ENCODE measurements at regions not wholly inside any gene's neighbourhood (a gene's known extent, or its start where the extent isn't known, plus 50 kb on each side); places are given as distances from the start of the nearest gene placed in this dataset.
"Not testable (repeated sequence)": the region's sequence is repeated elsewhere in the genome, so short reads cannot be mapped to it uniquely, and the experiment has no call there.

DNA sequence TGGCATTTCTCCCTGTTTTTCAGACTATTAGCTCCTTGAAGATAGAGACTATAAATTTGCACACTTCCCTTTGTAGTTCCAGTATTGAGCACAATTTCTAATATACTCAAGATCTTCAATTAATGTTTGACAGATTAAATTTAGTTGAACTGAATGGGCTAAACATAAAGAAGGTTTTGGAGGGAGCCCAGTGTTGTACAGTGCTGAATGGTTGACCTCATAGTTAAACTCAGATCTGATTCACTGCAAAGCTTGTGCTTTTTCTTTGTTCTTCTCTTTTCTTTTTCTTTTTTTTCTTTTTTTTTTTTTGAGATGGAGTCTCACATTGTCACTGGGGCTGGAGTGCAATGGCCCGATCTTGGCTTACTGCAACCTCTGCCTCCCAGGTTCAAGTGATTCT lies 411.7 kb upstream of the ZNF462 start:
- no peak for DNase-seq

DNA sequence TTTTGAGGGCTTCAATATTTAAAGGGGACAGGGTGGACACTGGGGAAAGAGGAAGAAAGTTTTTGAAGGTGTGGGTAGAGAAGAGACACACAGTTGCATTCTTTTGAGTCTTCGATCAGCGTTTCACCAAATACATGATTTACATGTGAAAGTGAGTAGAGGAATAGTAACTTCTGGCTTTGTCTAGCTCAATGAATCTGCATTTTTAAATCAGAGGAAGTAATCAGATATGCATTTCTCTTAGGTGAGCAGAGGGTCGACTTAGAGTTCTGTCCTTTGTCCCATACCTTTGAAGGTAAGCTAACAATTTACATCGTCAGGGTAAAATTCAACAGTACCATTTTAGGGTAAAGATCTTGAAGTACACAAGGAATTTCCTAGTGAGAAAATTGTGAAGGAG lies 406.4 kb upstream of the ZNF462 start:
- DNase-seq, result no peak

DNA sequence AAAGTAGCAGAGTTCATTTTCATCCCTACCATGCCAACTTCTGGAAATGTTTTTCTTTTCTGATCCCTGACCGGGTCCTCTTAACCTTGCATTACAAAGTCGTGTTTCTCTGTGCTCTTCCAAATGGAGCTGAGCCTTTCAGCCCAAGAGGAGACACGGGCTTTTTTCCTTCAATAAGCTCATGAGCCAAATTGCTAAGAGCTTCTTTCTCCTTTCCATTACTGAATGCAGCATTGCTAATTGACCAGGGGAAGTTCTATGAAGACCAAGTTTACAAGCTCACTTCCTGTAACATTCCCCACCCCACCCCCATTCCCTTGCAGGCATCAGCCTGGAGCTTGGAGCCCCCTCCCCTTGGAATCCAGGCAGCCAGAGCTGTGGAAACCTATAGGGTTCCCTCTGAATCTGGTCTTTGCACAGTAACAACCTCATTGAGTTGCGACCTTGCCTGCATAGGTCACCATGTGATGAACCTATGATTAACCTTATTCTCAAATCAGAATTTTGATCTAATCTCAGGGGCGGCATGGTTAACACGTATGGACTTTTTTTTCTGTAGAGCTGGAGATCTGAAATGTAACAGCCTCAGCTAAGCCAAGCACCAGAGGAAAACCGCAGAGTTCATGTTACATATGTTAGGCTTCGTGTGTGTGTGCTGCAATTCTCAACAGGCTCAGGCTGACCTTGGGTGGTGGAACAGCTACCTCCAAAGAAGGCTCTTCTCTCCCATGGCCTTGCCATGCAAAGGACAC lies 395.7 kb upstream of the ZNF462 start:
- no peak for DNase-seq

DNA sequence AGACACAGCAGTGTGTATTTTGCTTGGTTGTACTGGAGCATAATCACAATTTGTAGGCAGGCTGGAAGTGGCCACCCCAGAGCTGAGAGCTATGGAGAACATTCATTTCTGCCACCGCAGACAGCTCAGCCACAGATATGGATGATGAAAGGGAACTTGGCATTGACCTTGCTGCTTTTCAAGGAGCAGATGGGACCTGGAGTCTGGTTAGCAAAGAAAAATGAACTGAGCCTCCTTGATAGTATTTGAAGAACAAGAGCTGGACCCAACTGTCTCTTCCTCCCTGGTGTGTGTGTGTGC lies 395.2 kb upstream of the ZNF462 start:
- DNase-seq, result no peak

DNA sequence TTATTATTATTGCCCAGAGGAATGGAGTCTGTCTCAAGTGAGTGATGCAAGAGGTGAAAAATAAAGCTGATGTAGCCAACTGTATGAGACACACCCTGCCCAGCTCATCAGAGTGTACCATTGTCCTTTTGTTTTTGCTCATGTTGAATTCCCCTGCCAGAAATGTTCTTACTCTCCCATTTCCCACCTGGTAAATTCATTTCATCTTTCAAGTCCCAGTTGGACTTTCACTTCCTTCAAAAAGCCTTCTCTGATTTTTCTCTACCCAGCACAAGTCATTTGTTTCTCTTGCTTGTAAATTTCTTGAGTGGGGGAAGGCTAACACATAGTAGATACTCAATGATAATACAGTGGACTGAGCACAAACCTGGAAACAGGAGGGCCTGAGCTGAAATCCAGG lies 394.5 kb upstream of the ZNF462 start:
- no peak for DNase-seq

DNA sequence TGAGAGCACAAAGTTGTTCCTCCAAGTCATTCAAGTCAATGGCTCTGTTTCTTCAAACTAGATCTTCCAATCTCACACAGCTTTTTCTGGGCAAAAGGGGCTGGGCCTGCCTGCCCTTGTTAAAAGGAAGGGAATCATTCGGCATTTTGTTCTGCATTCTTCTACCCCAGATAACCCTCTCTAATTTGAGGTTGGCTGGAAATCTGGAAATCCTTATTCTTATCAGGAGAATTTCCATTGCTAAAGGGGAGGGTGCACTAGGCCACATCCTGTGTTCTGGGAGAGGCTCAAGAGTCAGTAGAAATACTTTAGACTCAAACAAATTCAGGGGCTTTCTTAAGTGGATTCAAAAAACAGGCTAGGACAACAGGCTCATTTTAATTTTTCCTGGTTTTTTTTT lies 384.7 kb upstream of the ZNF462 start:
- no peak for DNase-seq

DNA sequence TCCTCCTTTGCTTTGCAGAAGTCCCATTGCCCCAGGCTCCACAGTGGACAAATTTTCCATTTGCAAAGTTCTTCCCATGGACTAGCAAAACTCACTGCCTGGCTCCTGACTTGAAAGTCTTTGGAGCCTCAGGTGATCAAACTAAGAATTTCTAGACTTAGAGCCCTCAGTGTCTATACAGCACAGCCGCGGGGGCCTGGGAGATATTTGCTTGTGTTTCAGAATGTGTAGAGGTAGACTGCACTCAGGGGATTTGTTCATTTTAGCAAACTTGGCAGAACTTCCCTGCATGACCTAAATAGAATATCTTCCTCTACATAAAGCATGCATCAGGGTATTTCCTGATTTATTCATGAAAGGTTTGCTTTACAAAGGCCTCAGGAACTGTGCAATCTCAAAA lies 384.2 kb upstream of the ZNF462 start:
- no peak for DNase-seq

DNA sequence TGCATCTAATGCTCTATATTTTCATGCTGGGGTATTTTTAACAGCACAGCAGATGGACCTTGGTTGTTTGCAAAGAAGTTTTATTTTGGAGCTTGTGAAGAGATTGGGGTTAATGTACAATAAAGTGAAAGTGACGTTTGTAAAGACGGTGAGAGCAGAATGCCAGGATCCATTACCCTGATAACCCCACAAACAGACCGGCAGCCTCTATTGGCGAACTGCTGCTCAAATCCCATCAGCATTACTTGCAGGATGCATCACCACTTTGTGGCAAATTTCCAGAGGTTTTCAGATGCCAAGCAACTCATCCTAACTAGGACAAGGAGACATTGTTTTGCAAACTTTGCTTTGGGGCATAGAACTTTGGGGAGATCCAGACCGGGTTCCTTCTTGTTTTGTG lies 383.3 kb upstream of the ZNF462 start:
- DNase-seq, result no peak

DNA sequence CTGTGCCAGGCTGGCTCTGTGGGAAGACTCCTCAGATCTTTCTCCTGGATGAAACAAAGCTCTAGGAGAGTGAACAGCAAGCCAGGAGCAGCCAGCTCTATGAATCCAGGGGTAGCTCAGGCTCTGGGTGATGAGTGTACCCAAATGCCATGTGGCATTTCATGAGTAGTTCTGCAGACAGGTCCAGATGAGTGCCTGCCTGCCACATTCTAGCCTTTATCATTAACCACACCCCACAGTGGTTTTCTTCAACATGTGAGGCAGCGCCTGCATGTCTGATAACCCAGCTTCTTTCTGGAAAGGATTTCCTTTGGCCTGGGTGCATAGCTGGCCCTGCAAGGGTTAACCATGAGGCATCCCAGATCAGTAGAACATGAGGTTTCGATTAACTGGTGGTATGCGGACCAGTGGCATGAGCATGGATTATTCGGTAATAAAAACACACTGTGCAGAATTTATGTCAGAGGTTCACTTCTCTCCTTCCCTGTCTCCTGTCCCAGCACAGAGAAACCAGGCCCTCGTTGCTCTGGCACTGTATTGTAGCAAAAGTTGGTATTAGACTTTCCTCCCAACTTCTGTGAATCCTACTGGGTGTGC lies 381.9 kb upstream of the ZNF462 start:
- DNase-seq, result no peak

DNA sequence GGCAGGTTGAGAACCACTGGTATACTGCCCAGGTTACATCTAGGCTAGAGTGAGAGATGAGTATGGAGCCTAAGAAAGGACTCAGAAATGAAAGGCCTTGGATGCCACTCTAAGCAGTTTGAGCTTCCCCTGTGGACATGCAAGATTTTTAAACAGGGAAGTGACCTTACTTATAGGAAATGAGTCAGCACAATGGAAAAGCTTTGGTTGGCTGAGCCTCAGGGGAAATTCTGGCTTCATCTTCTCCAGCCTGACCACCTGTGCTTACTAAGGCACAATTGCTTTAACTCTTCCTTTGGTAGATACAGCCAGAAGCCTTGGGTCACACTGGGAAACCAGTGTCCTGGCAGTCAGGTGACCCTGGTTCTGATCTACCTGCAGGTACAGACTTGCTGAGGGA lies 380.2 kb upstream of the ZNF462 start:
- no peak for DNase-seq

DNA sequence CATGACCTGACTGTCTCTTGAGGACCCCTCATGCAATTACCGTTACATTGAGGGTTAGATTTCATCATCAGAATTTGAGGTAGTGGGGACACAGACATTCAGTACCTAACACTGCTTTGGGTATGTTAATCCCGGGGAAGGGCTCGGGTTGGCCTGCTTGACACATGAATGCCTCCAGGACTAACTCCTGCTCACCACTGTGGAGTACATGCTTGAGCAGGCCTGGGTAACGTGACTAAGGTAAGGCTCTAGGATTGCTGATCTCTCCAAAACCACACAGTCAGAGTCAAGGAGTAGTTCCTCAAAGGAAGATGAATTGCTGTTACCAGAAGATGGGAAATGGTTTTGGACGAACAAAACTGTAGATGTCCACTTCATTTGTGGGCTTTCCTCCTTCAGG lies 376.3 kb upstream of the ZNF462 start:
- no peak for DNase-seq

DNA sequence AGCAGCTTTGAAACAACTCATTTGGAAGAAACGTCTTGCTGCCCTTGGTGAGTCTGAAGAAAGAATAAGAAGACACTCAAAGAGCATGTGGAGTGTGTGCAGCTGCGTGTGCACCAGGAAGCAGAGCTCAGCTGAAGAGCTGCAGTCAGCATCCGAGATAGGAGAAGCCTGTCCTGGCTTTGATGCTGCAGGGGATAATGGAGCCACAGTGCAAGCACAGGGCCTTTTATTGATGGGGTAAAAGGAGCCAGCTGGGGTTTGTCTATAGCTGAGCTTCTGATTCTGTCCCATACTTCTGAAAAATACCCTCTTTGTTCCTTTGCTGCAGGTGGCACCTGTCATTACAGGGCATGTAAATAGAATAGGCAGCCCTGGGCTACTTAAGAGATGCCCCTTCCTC lies 375.7 kb upstream of the ZNF462 start:
- no peak for DNase-seq

DNA sequence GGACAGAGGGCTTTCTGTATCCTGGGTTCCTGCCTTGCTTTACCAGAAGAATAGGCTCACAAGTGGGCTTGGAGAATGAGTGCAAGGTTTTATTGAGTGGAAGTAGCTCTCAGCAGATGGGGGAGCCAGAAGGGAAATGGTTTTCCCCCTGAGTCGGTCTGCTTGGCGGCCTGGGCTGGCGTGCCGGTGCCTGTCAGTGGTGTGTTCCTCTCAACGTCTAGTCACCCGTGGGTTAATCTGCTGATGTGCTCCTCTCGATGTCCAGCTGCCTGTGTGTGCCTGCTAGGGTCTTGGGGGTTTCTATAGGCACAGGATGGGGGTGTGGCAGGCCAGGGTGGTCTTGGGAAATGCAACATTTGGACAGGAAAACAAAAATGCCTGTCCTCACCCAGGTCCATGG lies 370.8 kb upstream of the ZNF462 start:
- not testable (repeated sequence) for DNase-seq

DNA sequence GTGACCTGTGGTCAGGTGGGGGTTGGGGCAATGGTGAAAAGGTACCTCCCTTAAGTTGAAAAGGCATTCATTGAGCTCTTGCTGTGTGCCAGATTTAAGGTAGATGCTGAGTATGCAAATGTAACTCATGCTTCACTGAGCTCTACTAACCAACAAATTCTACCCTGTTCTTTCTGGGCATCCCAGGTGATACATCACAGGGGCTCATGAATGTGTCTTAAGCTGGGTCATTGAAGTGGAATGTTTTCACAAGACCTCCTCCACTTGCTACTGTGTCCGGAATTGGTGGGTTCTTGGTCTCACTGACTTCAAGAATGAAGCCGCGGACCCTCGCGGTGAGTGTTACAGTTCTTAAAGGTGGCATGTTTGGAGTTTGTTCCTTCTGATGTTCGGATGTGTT lies 362.8 kb upstream of the ZNF462 start:
- DNase-seq, result no peak

DNA sequence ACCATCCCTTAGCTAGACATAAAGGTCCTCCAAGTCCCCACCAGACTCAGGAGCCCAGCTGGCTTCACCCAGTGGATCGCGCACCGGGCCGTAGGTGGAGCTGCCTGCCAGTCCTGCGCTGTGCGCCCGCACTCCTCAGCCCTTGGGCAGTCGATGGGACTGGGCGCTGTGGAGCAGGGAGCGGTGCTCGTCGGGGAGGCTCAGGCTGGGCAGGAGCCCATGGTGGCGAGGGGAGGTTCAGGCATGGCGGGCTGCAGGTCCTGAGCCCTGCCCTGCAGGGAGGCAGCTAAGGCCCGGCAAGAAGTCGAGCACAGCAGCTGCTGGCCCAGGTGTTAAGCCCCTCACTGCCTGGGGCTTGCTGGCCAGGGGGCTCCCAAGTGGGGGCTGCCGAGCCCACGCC lies 361.8 kb upstream of the ZNF462 start:
- not testable (repeated sequence) for DNase-seq

DNA sequence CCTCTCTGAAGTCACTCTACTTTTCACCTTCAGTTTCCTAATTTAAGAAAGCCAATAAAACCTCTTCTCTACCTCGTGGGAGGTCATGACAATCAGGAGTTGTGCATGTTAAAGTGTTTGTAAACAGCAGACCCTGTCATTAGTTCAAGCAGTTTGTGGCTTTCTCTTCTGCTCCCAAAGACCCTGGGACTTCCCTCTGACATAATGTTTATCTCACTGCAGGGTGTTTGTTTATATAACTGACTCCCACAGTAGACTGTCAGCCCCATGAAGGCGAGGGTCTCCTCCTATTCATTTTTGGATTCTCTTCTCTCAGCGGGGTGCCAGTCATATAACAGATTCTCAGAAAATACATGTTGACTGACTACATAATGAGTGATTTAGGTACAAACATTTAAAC lies 360.0 kb upstream of the ZNF462 start:
- DNase-seq, result no peak

DNA sequence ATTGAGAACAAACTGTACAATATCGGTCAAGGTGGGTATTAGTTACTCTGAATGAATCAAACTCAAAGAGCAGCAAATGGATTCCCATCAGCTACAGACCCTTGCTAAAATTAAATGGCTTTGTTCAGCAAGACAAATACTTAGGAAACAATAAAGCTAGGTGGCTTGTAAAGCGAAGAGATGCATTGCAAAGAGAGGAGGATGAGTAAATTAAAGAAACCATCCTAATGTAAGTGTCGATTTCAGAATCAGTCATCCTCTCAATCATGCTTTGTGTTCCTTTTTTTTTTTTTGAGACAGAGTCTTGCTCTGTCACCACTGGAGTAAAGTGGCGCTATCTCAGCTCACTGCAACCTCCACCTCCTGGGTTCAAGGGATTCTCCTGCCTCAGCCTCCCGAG lies 359.2 kb upstream of the ZNF462 start:
- no peak for DNase-seq

DNA sequence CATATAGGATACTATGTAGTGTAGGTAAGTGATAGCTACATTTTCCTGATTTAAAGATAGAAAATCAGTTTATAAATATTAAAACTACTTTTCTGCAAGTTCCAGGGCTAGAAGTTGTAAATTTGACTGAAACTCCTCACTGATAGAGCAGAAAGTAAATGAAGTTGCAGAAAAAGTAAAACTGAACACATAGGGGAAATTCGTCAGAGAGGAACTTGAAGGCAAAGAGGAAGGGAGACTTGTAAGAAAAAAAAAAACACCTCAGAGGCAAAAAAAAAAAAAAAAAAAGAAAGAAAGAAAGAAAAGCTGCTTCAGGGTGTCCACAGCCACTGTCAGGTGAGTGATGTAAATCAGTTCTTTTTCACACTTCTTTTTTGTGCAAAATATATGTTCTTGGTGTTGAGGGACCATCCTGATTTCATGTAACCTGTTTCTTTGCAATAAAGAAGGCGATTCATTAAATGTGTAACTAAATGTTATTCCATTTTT lies 336.2 kb upstream of the ZNF462 start:
- DNase-seq, result no peak

DNA sequence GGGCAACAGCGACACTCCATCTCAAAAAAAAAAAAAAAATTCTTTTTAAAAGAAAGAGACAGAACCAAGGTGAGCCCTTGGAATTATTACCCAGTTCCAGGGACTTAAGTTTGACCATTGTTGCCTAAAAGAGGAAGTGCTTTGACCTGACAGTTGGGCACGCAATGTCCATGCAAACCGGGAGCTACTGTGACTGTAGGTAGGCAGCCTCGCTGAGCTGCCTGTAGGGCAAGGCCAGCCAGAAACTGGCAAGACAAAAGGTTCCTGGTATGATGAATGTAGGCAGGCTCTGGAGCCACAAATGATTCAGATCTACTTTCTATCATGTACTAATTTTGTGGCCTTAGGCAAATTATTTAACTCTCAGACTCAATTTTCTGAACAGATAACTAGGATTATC lies 334.8 kb upstream of the ZNF462 start:
- DNase-seq, result no peak

DNA sequence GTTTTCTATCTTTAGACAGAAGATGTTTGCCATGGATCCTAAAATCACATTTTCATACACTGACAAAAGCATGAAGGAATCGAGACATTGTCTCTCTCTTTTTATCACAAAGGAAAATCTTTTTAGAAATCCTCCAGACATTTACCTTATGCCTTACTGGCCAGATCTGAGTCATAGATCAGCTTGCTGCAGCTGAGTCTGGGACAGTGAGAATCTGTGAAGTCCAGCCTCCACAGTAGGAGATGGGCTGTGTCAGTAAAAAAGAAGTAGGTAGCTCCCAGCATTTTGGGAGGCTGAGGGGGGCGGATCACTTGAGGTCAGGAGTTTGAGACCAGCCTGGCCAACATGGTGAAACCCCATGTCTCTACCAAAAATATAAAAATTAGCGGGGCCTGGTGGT lies 333.4 kb upstream of the ZNF462 start:
- DNase-seq, result no peak

DNA sequence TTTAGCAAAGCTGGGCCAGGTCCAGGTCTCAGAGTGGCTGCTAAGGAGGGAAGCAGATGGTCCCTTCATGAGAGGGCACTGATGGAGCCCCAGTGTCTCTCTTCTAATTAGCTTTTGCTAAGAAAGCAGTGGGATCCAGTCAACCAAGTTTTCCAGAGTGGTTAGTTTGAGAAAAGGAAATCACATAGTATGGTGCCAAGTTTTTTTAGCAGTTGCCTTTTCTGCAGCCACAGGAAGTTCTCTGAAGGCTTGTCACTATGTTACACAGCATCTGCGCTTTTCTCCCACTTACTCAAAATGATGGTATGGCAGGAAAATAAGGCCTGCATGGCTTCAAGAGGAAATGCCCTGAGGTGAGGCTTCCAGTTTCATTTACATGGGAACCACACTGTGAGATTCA lies 331.5 kb upstream of the ZNF462 start:
- DNase-seq, result no peak

DNA sequence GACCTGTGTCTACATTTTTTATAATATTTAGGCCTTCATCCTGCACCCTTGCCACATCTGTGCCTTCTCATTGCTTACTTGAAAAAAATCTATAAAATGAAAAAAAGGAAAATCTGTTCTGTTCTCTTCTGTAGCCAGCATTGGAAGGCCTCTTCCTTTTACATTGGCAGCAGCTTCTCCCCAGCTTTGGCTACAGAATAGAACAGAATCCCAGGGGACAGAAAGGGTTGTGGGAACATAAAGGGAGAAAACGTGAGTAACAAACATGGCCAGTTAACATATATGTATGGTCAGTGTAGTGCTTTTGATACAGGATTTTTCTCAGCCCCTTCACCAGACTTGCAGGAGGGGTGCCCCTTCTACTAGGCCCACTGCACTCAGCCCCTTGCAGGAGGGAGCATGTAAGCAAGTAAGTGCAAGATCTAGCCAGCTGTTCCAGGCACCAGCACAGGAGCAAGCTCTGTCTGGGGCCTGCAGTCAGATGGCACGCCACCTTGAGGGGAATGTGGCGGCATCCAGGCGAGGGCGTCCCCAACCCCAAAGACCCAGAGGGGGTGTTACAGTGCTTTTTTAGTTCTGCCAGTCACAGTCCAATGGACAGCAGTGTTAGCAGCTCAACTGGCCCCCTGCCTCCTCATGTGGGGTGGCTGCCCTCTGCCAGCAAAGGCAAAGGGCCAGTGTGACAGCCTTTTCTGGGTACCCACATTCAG lies 330.5 kb upstream of the ZNF462 start:
- no peak for DNase-seq

DNA sequence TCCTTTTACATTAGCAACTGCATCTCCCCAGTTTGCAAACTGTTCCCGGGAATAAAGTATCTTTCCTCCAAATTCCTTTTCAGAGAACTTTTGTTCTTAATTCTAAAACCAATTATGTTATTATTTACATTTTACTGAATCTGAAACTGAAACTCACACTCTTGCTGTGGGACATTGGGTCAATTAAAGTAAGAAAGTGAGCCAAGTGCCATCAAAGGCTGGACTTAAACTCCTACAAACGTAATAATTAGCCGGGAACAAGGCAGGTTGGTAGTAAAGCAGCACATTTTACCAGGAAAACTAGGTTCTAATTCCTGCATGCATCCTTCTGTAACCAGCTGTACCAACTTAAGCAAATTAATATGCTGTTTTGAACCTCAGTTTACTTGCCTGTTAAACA lies 328.2 kb upstream of the ZNF462 start:
- DNase-seq, result no peak

DNA sequence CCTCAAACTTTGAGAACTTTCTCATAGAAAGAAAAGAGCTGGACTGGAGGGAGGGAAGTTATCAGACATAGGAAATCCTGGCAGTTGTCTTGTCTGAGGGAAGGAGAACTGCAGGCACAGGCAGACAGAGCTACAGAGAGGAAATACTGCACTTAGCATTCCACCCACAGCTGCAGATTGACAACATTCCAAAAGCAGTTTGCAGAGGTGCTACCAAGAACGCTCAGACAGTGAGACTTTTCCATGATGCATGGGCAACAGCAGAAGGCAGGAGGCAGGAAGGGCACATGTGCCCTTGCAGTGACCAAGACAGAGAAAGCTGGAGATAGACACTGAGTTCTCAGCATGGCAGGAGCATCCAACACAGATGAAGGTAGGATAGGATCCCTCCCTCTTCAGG lies 327.5 kb upstream of the ZNF462 start:
- no peak for DNase-seq

All from stimulated activated CD8-positive, alpha-beta memory T cell treated with anti-CD3 and anti-CD28 coated beads, Interleukin-4, amount 100 ng/mL, for 48 hours (primary cell).